A549 (cell line): ENCODE measurements at regions not wholly inside any gene's neighbourhood (a gene's known extent, or its start where the extent isn't known, plus 50 kb on each side); places are given as distances from the start of the nearest gene placed in this dataset.

Experiments
- ATAC-seq, 2 experiments: fragments of 200-7000 bp in 1 of 2; fragments of >200 bp in 1 of 2; cut with Nextera tagmentation in 1 of 2; cut with Tn5 transposase in 1 of 2; 3 replicates each; pipeline versions ENCODE4 v1.8.0 to v1.9.1; 2018 to 2020; ENCODE audit warnings: mild to moderate bottlenecking in 1 of 2, moderate library complexity in 1 of 2
- CTCF ChIA-PET: fragments of 300-600 bp; sonication (Branson Sonifier 250); formaldehyde crosslinking; extraction: SDS; loops from one replicate; lab custom pipeline; 2021; ENCODE audit warnings: antibody characterized with exemption, inconsistent platforms; lab: Yijun Ruan, JAX
- POLR2A ChIA-PET: fragments of 350-600 bp; formaldehyde crosslinking; extraction: SDS; loops from one replicate; lab custom pipeline; 2021; ENCODE audit warnings: antibody characterized with exemption, inconsistent platforms; lab: Yijun Ruan, JAX
- DNase-seq, 2 experiments: peaks; one replicate each; pipeline versions ENCODE4 v3.0.0 to v3.0.0-alpha.2; 2011 to 2016; ENCODE audit warnings: low read depth in 1 of 2, low spot score in 1 of 2
- FAIRE-seq: peaks from 2 replicates; lab custom pipeline; 2011; peaks lifted over from hg19 to GRCh38; lab: Jason Lieb, UNC
- H3K27ac ChIP-seq, 2 experiments: fragments of >200 bp; sonication (Bioruptor Twin); formaldehyde crosslinking; 3 replicates each; pipeline ENCODE4 v1.5.1; 2016 to 2017
- H3K4me1 ChIP-seq: fragments of >200 bp; sonication (Bioruptor Twin); formaldehyde crosslinking; 3 replicates; pipeline ENCODE4 v1.6.1; 2016
- H3K4me2 ChIP-seq: fragments of >200 bp; sonication (Bioruptor Twin); formaldehyde crosslinking; 3 replicates; pipeline ENCODE4 v1.6.1; 2016
- H3K4me3 ChIP-seq: fragments of >200 bp; sonication (Bioruptor Twin); formaldehyde crosslinking; 3 replicates; pipeline ENCODE4 v1.5.1; 2016
- H3K9me3 ChIP-seq: fragments of >200 bp; sonication (Bioruptor Twin); formaldehyde crosslinking; 3 replicates; pipeline ENCODE4 v1.6.1; 2016
- BHLHE40 ChIP-seq: IDR thresholded peaks from 2 replicates; pipeline ENCODE4 v1.6.1; 2012; ENCODE audit warnings: low read depth, low read length, inconsistent platforms
- CEBPB ChIP-seq, 2 experiments: fragments of >200 bp in 1 of 2; sonication (Bioruptor Twin) in 1 of 2; formaldehyde crosslinking in 1 of 2; IDR thresholded peaks; 2 replicates each; pipeline ENCODE4 v1.6.1; 2012 to 2016
- CTCF ChIP-seq: fragments of >200 bp; sonication (Bioruptor Twin); formaldehyde crosslinking; IDR thresholded peaks from 3 replicates; pipeline ENCODE4 v1.5.1; 2016
- EHF ChIP-seq: fragments of 250-450 bp; sonication (Bioruptor Pico); IDR thresholded peaks from 2 replicates; pipeline ENCODE4 v1.5.0; 2020; ENCODE audit warnings: mild to moderate bottlenecking
- EP300 ChIP-seq, 2 experiments: fragments of >200 bp; sonication (Bioruptor Twin); formaldehyde crosslinking; IDR thresholded peaks; 2 replicates in 1 of 2; 3 replicates in 1 of 2; pipeline ENCODE4 v1.6.1; 2016 to 2017
- FOSB ChIP-seq: fragments of 250-450 bp; sonication (Bioruptor Pico); IDR thresholded peaks from 2 replicates; pipeline ENCODE4 v1.5.0; 2020; ENCODE audit warnings: mild to moderate bottlenecking, moderate library complexity
- FOSL2 ChIP-seq, 2 experiments: fragments of 450-650 bp in 1 of 2; fragments of >200 bp in 1 of 2; sonication (Bioruptor Twin) in 1 of 2; formaldehyde crosslinking; IDR thresholded peaks; 2 replicates each; pipeline versions ENCODE4 v1.5.0 to v1.6.1; 2016 to 2020; ENCODE audit warnings: mild to moderate bottlenecking in 1 of 2, moderate library complexity in 1 of 2
- FOXS1 ChIP-seq: fragments of 250-450 bp; sonication (Bioruptor Pico); IDR thresholded peaks from 2 replicates; pipeline ENCODE4 v1.5.0; 2020; ENCODE audit warnings: mild to moderate bottlenecking, moderate library complexity
- HDAC2 ChIP-seq: fragments of 200-600 bp; sonication (generic); IDR thresholded peaks from 2 replicates; pipeline ENCODE4 v1.6.1; 2016
- HES2 ChIP-seq: fragments of >200 bp; sonication (Bioruptor Twin); formaldehyde crosslinking; IDR thresholded peaks from 2 replicates; pipeline ENCODE4 v1.6.1; 2016
- HMGXB4 ChIP-seq: fragments of 250-450 bp; sonication (Bioruptor Pico); IDR thresholded peaks from 2 replicates; pipeline ENCODE4 v1.5.0; 2021; ENCODE audit warnings: mild to moderate bottlenecking, moderate library complexity, borderline replicate concordance
- JUN ChIP-seq, 2 experiments: fragments of >200 bp; sonication (Bioruptor Twin); formaldehyde crosslinking; IDR thresholded peaks; 2 replicates in 1 of 2; 3 replicates in 1 of 2; pipeline ENCODE4 v1.6.1; 2016 to 2017
- JUNB ChIP-seq: fragments of >200 bp; sonication (Bioruptor Twin); formaldehyde crosslinking; IDR thresholded peaks from 2 replicates; pipeline ENCODE4 v1.6.1; 2016
- KDM5A ChIP-seq: fragments of 200-600 bp; sonication (generic); IDR thresholded peaks from 2 replicates; pipeline ENCODE4 v1.6.1; 2016; ENCODE audit warnings: antibody characterized with exemption, mild to moderate bottlenecking
- MAFK ChIP-seq: fragments of 450-650 bp; IDR thresholded peaks from 2 replicates; pipeline ENCODE4 v1.6.1; 2014; ENCODE audit not compliant: partially characterized antibody
- MAZ ChIP-seq: fragments of 150-350 bp; IDR thresholded peaks from 2 replicates; pipeline ENCODE4 v1.6.1; 2014; ENCODE audit warnings: antibody characterized with exemption, low read depth, low read length, borderline replicate concordance
- NPAS2 ChIP-seq: fragments of 250-450 bp; sonication (Bioruptor Pico); IDR thresholded peaks from 2 replicates; pipeline ENCODE4 v1.8.0; 2022; ENCODE audit warnings: mild to moderate bottlenecking, moderate library complexity, borderline replicate concordance
- PHF8 ChIP-seq: fragments of 200-600 bp; sonication (generic); IDR thresholded peaks from 2 replicates; pipeline ENCODE4 v1.6.1; 2016; ENCODE audit warnings: low read depth, mild to moderate bottlenecking, antibody characterized with exemption, moderate library complexity, borderline replicate concordance
- POLR2A ChIP-seq: IDR thresholded peaks from 2 replicates; pipeline ENCODE4 v1.6.1; 2012; ENCODE audit warnings: mild to moderate bottlenecking, low read length
- RAD21 ChIP-seq, 2 experiments: fragments of >200 bp in 1 of 2; sonication (Bioruptor Twin) in 1 of 2; formaldehyde crosslinking in 1 of 2; IDR thresholded peaks in 1 of 2; conservative IDR thresholded peaks in 1 of 2; 2 replicates in 1 of 2; 3 replicates in 1 of 2; pipeline ENCODE4 v1.6.1; 2012 to 2018; ENCODE audit warnings: inconsistent platforms in 1 of 2
- RFX5 ChIP-seq: fragments of 450-650 bp; IDR thresholded peaks from 2 replicates; pipeline ENCODE4 v1.7.1; 2014; ENCODE audit warnings: antibody characterized with exemption, mild to moderate bottlenecking, moderate library complexity
- RNF2 ChIP-seq: fragments of 200-600 bp; sonication (generic); IDR thresholded peaks from 2 replicates; pipeline ENCODE4 v1.6.1; 2016; ENCODE audit warnings: low read depth, mild to moderate bottlenecking, antibody characterized with exemption, moderate library complexity, borderline replicate concordance
- SMC3 ChIP-seq: fragments of >200 bp; sonication (Bioruptor Twin); formaldehyde crosslinking; IDR thresholded peaks from 3 replicates; pipeline ENCODE4 v1.6.1; 2018; ENCODE audit warnings: inconsistent platforms
- TFCP2L1 ChIP-seq: fragments of 250-450 bp; sonication (Bioruptor Pico); IDR thresholded peaks from 2 replicates; pipeline ENCODE4 v1.5.0; 2021; ENCODE audit warnings: mild to moderate bottlenecking
- TP53 ChIP-seq: fragments of 250-450 bp; sonication (Bioruptor Pico); IDR thresholded peaks from 2 replicates; pipeline ENCODE4 v1.5.0; 2021; ENCODE audit warnings: mild to moderate bottlenecking, moderate library complexity
- USF2 ChIP-seq: fragments of 450-650 bp; IDR thresholded peaks from 2 replicates; pipeline ENCODE4 v1.6.1; 2014; ENCODE audit warnings: antibody characterized with exemption
- ZFP36 ChIP-seq: fragments of 450-650 bp; IDR thresholded peaks from 2 replicates; pipeline ENCODE4 v1.6.1; 2014; ENCODE audit warnings: borderline replicate concordance; ENCODE audit not compliant: partially characterized antibody
- WGBS: methylation state at CpG from one replicate; pipeline ENCODE4 v1.1.6; 2017; ENCODE audit errors: missing lambda C conversion rate; 5-methylcytosine and 5-hydroxymethylcytosine counted together

GRCh38 chr15:95009635-95010034, 778.3 kb downstream of the MCTP2 start:
- FAIRE-seq (no peak), DNase-seq (no peak), ATAC-seq (no peak)
- no peaks in the 10 kb centered on the region for H3K9me3 ChIP-seq
- no peaks in the 10 kb centered on the region for H3K4me1 ChIP-seq
- no peak overlapping the region for H3K27ac ChIP-seq
- CTCF ChIA-PET: no interaction called here
- no peak overlapping the region for H3K4me3 ChIP-seq
- TF ChIP-seq HDAC2 (no peak), PHF8 (no peak)
- WGBS: 0% methylated on average over 1 of the region's 1 CpG
- POLR2A ChIA-PET: no interaction called here
- no peak overlapping the region for H3K4me2 ChIP-seq

- CTCF ChIA-PET: no interaction called here
- Histone ChIP-seq H3K4me3 (no peak overlapping the region), H3K4me1 (no peaks in the 10 kb centered on the region), H3K4me2 (no peak overlapping the region), H3K27ac (no peak overlapping the region), H3K9me3 (no peaks in the 10 kb centered on the region)
- DNase-seq (no peak), FAIRE-seq (no peak), ATAC-seq (no peak)
- TF ChIP-seq POLR2A (no peak), BHLHE40 (no peak), EP300 (IDR thresholded peaks at IDR 0.05) (no peak), RFX5 (no peak), FOSL2 (IDR thresholded peaks at IDR 0.05) (no peak), FOSL2 (CRISPR knock-in tag; IDR thresholded peaks at IDR 0.05) (no peak)
- POLR2A ChIA-PET: no interaction called here
Observed at GRCh38 chr15:95013381-95013780, 782.0 kb downstream of the MCTP2 start.

- DNase-seq (no peak), ATAC-seq (no peak), FAIRE-seq (peak; percentile 23)
- H3K4me1 ChIP-seq: no peaks in the 10 kb centered on the region
- WGBS: 18% methylated on average over 2 of the region's 2 CpGs
- H3K4me2 ChIP-seq: no peak overlapping the region
- H3K27ac ChIP-seq: no peak overlapping the region
- ChIA-PET POLR2A (no interaction called here), CTCF (interaction anchor here (1.0 kb wide), 1 partner anchor 321 kb away, joined by 3 read pairs; no protein-coding TSS in a partner anchor)
- TF ChIP-seq RNF2: no peak
- no peak for TF ChIP-seq TFCP2L1 (CRISPR knock-in tag)
- TF ChIP-seq KDM5A: no peak
- TF ChIP-seq CTCF: no peak
- no peak for TF ChIP-seq CEBPB (IDR thresholded peaks at IDR 0.05)
- no peak for TF ChIP-seq JUN (IDR thresholded peaks at IDR 0.05)
- TF ChIP-seq NPAS2 (CRISPR knock-in tag): no peak
- no peak for TF ChIP-seq HDAC2
- no peak for TF ChIP-seq FOXS1 (CRISPR knock-in tag)
- TF ChIP-seq FOSB: no peak
- TF ChIP-seq POLR2A: no peak
- TF ChIP-seq EHF (CRISPR knock-in tag): no peak
- no peak for TF ChIP-seq TP53 (CRISPR knock-in tag)
- H3K9me3 ChIP-seq: no peaks in the 10 kb centered on the region; the same call in 2 of the 3 replicates
- no peak overlapping the region for H3K4me3 ChIP-seq
Observed at GRCh38 chr15:95016511-95017229, 785.3 kb downstream of the MCTP2 start.

- POLR2A ChIA-PET: no interaction called here
- Histone ChIP-seq H3K9me3 (peaks cover 4% of the 10 kb centered on the region; the same call in 1 of the 3 replicates), H3K4me1 (no peaks in the 10 kb centered on the region), H3K4me2 (no peak overlapping the region), H3K27ac (no peak overlapping the region), H3K4me3 (no peak overlapping the region)
- CTCF ChIA-PET: no interaction called here
- no peak for DNase-seq
- no peak for ATAC-seq
- WGBS: 35% methylated on average over 4 of the region's 4 CpGs
- FAIRE-seq: no peak
- TF ChIP-seq MAZ (no peak), SMC3 (no peak), MAFK (no peak), EHF (CRISPR knock-in tag) (no peak), HMGXB4 (CRISPR knock-in tag) (no peak), KDM5A (no peak), RAD21 (conservative IDR thresholded peaks at IDR 0.05 in 1 of 2, IDR thresholded peaks at IDR 0.05 in 1 of 2) (no peak), ZFP36 (no peak), JUNB (no peak), USF2 (no peak), HES2 (no peak)
Observed at GRCh38 chr15:95017666-95018328, 786.4 kb downstream of the MCTP2 start.
